ENCODE measurements at regions not wholly inside any gene's neighbourhood (a gene's known extent, or its start where the extent isn't known, plus 50 kb on each side); places are given as distances from the start of the nearest gene placed in this dataset.
"Not testable (repeated sequence)": the region's sequence is repeated elsewhere in the genome, so short reads cannot be mapped to it uniquely, and the experiment has no call there.

GRCh38 chr14:71405676-71406075 lies 498.4 kb downstream of the PCNX1 start:
- DNase-seq: no peak

DNA sequence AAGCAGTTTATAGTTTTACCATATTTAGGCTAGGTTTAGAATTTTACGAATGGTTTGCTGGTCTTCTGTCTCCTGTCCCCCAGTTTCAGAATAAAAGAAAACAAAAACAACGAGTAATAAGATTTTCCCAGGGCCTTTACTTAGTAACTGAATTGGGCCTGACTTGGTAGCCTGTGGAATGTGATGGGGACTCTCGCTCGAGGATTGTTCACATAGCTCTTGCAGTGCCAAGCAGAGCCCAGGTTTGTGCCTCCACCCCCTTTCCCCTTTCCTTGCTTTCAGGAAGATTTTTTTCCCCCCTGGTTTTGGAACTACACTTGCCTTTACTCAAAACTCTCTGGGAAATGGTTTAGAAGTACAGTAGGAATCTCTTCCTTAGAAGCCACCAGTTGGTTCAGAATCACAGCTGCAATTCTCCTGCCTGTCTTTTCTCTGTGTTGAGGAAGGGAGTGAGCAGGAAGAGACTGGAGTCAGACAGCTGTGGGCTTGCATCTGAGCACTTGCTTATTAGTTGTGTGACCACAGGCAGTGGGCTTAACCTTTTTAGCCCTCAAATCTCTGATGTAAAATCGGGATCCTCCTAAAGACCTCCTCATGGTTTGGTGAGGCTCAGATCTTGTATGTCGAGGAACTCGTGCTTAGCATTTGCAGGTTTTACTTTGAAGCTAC lies 501.2 kb downstream of the PCNX1 start:
- no peak for DNase-seq

- DNase-seq: no peak
Observed at GRCh38 chr14:71410578-71411284, 503.5 kb downstream of the PCNX1 start.

- no peak for DNase-seq
Observed at GRCh38 chr14:71411285-71411595, 504.0 kb downstream of the PCNX1 start.

DNA sequence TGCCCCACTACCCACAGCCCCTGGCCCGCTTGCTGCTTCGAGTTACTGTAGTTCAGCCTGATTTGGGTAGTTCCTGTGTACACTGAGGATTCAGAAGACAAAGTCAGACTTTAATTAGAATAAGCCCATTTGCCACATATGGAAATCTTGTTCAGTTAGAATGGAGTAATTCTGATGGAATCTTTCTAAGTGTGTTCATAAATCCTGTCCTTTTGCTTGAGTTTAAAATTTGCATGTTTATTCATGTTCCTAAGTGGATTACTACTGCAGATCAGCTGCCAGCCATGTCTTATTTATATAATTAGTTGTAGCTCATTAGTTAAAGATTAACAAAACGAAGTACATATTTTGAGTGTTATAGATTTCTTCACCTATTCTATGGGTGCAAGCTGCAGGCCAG lies 504.5 kb downstream of the PCNX1 start:
- DNase-seq: no peak

DNA sequence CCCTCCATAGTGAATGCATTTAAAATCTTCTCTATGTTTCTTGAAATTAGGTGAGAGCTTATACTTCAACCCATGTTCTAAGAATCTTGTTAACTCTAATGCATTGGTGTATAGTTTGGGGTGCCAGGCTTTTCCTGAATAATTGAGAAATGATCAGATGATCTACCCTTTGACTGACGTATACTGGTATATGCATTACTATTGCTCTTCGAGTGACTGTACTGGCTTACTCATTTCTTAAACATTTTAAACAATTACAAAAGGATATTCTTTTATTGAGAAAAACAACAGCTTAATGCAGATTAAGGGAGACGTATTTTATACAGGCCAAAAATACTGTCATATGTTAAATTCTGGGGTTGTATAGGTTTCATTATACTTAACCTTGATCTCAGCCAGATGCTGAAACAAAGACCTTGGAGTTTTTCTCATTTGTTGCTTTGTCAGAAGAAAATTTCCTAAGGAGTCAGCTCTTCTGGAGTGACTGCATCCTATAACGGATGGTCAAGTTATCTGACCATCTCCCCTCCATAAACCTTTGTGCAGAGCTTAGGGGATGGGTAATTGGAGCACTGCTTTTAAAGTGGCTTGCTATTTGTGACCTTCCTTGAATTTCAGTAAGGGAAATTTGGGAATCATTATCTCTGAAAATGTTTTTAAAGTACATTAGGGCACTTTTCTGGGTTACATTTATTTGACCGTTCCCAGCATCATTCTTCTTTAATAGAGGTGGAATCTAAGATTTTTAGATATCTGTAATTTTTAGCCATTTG lies 507.6 kb downstream of the PCNX1 start:
- DNase-seq: no peak

DNA sequence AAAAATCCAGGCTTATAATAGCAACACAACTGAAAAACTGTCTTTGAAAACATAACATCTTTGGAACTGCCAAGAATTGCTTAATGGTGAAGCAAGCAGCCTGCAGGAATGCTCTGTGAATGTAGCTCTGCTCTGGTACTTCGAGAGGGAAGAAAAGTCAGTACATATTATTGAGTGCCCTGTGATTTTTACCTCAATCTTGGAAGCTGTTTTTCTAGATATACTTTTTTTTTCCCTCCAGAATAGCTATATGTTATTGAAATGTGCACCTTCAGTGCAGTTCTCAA lies 508.1 kb downstream of the PCNX1 start:
- no peak for DNase-seq

GRCh38 chr14:71416392-71416791 lies 509.1 kb downstream of the PCNX1 start:
- no peak for DNase-seq

GRCh38 chr14:71418532-71419245 lies 511.4 kb downstream of the PCNX1 start:
- DNase-seq: no peak

DNA sequence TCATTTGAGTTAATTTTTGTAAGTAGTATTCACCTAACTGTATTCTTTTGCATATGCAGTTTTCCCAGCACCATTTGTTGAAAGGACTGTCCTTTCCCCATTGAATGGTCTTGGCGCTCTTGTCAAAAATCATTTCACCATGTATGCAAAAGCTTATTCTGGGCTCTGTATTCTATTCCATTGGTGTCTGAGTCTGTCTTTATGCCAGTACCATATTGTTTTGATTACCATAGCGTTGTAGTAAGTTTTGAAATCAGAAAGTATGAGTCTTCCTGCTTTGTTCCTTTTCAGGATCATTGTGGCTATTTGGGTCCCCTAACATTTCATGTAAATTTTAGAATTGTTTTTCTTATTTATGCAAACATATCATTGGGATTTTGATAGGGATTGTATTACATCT lies 508.7 kb upstream of the RGS6 start:
- no peak for DNase-seq

DNA sequence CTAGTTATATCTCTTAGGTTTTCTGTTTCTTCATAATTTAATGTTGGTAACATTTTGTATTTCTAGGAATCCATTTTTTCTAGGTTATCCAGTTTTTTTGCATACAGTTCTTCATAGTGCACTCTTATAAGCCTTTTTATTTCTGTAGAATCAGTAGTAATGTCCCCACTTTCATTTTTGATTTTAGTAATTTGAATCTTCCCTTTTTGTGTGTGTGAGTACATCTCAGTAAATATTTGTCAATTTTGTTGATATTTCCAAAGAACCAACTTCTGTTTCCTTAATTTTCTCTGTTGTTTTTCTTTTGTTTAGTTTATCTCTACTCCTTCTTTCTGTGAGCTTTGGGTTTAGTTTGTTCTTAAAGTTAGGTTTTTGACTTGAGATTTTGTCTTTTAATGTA lies 507.3 kb upstream of the RGS6 start:
- DNase-seq: no peak

DNA sequence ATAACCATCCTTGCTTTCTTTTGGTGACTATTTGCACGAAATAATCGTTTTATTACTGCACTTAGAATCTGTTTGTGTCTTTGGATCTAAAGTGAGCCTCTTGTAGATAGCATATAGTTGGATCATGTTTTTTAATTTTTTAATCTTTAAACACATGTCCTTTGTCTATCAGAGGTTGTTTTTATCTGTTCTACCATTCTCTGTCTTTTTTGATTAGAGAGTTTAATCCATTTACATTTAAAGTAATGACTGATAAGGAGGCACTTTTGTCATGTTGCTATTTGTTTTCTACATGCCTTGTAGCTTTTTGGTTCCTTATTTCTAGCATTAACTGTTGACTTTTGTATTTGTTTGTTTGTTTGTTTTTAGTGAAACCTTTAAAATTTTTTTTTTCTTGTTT lies 506.2 kb upstream of the RGS6 start:
- DNase-seq: no peak

GRCh38 chr14:71429902-71430301 lies 502.3 kb upstream of the RGS6 start:
- DNase-seq: no peak

GRCh38 chr14:71430321-71430677 lies 501.9 kb upstream of the RGS6 start:
- DNase-seq: no peak

- no peak for DNase-seq
Observed at GRCh38 chr14:71430678-71431376, 501.4 kb upstream of the RGS6 start.

GRCh38 chr14:71432334-71433110 lies 499.7 kb upstream of the RGS6 start:
- DNase-seq: no peak

GRCh38 chr14:71433303-71433702 lies 498.9 kb upstream of the RGS6 start:
- no peak for DNase-seq

DNA sequence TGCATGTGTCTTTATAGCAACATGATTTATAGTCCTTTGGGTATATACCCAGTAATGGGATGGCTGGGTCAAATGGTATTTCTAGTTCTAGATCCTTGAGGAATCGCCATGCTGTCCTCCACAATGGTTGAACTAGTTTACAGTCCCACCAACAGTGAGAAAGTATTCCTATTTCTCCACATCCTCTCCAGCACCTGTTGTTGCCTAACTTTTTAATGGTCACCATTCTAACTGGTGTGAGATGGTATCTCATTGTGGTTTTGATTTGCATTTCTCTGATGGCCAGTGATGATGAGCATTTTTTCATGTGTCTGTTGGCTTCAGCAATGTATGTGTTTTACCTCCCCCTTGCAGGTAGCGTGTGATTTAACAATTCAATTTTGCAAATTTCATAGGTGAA lies 496.6 kb upstream of the RGS6 start:
- DNase-seq: not testable (repeated sequence)

- no peak for DNase-seq
Observed at GRCh38 chr14:71437870-71438269, 494.4 kb upstream of the RGS6 start.

- DNase-seq: no peak
Observed at GRCh38 chr14:71438684-71439083, 493.5 kb upstream of the RGS6 start.

- no peak for DNase-seq
Observed at GRCh38 chr14:71441126-71441525, 491.1 kb upstream of the RGS6 start.

DNA sequence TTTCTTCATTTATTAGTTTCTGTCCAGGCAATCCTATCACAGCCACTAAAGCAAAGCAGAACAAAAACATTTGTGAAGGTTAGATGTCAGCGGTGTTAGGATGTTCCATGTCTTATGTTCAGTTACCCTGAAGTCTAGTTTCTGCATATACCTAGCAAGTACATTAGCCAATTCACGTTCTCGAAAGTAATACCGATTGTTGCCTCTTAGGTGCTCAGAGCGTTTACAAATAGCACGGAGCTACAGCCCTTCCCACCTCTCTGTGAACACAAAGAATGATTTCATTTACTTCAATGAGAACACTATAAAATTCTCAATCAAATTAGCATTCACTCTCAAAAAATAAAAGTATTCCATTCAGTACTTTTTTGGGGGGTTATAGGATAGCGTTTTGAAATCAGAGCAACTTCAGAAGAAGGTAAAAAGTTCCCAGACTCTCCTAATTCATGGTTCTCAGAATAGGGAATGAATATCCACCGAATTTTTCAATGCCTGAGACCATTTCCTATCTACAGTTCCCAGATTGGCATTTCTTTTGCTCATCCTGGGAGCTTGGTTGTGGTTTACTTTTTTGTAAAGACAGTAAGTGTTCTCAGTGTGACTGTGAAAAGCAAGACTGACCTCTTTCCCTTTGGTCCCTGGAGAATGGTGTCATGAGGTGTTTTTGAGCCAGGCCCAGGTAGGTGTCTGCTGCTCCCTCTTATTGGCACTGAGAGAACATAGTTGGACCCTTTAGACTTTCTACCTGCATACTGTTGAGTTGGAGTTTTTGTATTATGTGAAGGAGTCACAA lies 488.0 kb upstream of the RGS6 start:
- no peak for DNase-seq

Measured in activated gamma-delta T cell treated with Interleukin-2 at 50 U/mL for 16 hours (primary cell).